ENCODE measurements at regions not wholly inside any gene's neighbourhood (a gene's known extent, or its start where the extent isn't known, plus 50 kb on each side); places are given as distances from the start of the nearest gene placed in this dataset.
"Not testable (repeated sequence)": the region's sequence is repeated elsewhere in the genome, so short reads cannot be mapped to it uniquely, and the experiment has no call there.

- no peak for TF ChIP-seq CTCF (IDR thresholded peaks at IDR 0.05; ENCODE audit: low read depth, low read length)
- DNase-seq (ENCODE audit: extremely low read depth, low read depth): no peak
Observed at GRCh38 chr2:21234001-21234400, 110.2 kb downstream of the TDRD15 start.

GRCh38 chr2:21234464-21235120 lies 110.8 kb downstream of the TDRD15 start:
- no peak for TF ChIP-seq CTCF (IDR thresholded peaks at IDR 0.05; ENCODE audit: low read depth, low read length)
- no peak for DNase-seq (ENCODE audit: extremely low read depth, low read depth)

- DNase-seq (ENCODE audit: extremely low read depth, low read depth): not testable (repeated sequence)
Observed at GRCh38 chr2:21239749-21240148, 116.0 kb downstream of the TDRD15 start.

- no peak for DNase-seq (ENCODE audit: extremely low read depth, low read depth)
- no peak for TF ChIP-seq CTCF (IDR thresholded peaks at IDR 0.05; ENCODE audit: low read depth, low read length)
Observed at GRCh38 chr2:21244161-21244560, 120.4 kb downstream of the TDRD15 start.

- no peak for DNase-seq (ENCODE audit: extremely low read depth, low read depth)
- TF ChIP-seq CTCF (IDR thresholded peaks at IDR 0.05; ENCODE audit: low read depth, low read length): no peak
Observed at GRCh38 chr2:21245565-21245964, 121.8 kb downstream of the TDRD15 start.

- no peak for TF ChIP-seq CTCF (IDR thresholded peaks at IDR 0.05; ENCODE audit: low read depth, low read length)
- no peak for DNase-seq (ENCODE audit: extremely low read depth, low read depth)
Observed at GRCh38 chr2:21249367-21249766, 125.6 kb downstream of the TDRD15 start.

- no peak for DNase-seq (ENCODE audit: extremely low read depth, low read depth)
- TF ChIP-seq CTCF (IDR thresholded peaks at IDR 0.05; ENCODE audit: low read depth, low read length): no peak
Observed at GRCh38 chr2:21250673-21251072, 126.9 kb downstream of the TDRD15 start.
